ENCODE measurements at regions not wholly inside any gene's neighbourhood (a gene's known extent, or its start where the extent isn't known, plus 50 kb on each side); places are given as distances from the start of the nearest gene placed in this dataset.

- 81% methylated on average over 4 of the region's 4 CpGs for WGBS (ENCODE audit: low lambda C conversion rate)
- no peak overlapping the region for H3K9ac ChIP-seq
- H3K4me1 ChIP-seq (ENCODE audit: control insufficient read depth in 1 of 2, insufficient read depth in 2 of 2, low read depth in 1 of 2, low read length in 1 of 2): no peaks in the 10 kb centered on the region
- no peaks in the 10 kb centered on the region for H3K27me3 ChIP-seq (ENCODE audit: insufficient read depth)
- H3K27ac ChIP-seq (ENCODE audit: low read depth in 2 of 2, low read length in 1 of 2): no peak overlapping the region
- no peaks in the 10 kb centered on the region for H3K9me3 ChIP-seq
- DNase-seq: no peak
- no peaks in the 10 kb centered on the region for H4K20me1 ChIP-seq (ENCODE audit: insufficient read depth)
- ChIA-PET POLR2A (no interaction called here), CTCF (no interaction called here)
- H3K79me2 ChIP-seq (ENCODE audit: insufficient read depth): no peaks in the 10 kb centered on the region
- H3K36me3 ChIP-seq (replicated peaks in 1 of 2; ENCODE audit: control insufficient read depth in 1 of 2, insufficient read depth in 2 of 2, low read length in 1 of 2): no peaks in the 10 kb centered on the region
- H3F3A ChIP-seq (replicated peaks; ENCODE audit: insufficient read depth): no peaks in the 10 kb centered on the region
- no peak overlapping the region for H2AFZ ChIP-seq (ENCODE audit: low read depth)
- no peaks in the 10 kb centered on the region for H3K9me2 ChIP-seq
- no peak overlapping the region for H3K4me3 ChIP-seq (ENCODE audit: low read depth in 2 of 2, low read length in 1 of 2)
- no peak overlapping the region for H3K4me2 ChIP-seq
- TF ChIP-seq ELF1 (IDR thresholded peaks at IDR 0.05) (no peak), FOSL2 (IDR thresholded peaks at IDR 0.05; ENCODE audit: borderline replicate concordance, low read depth) (no peak), GATA2 (CRISPR knock-in tag; IDR thresholded peaks at IDR 0.05) (no peak), TEAD4 (IDR thresholded peaks at IDR 0.05; ENCODE audit: borderline replicate concordance, insufficient read depth) (no peak), FOXJ3 (CRISPR knock-in tag; IDR thresholded peaks at IDR 0.05) (no peak), FOXM1 (IDR thresholded peaks at IDR 0.05; ENCODE audit: low read depth) (no peak), TCF12 (IDR thresholded peaks at IDR 0.05) (no peak), RAD21 (IDR thresholded peaks at IDR 0.05; ENCODE audit: low read length) (no peak)
- TF ChIP-seq, protein P1, sequence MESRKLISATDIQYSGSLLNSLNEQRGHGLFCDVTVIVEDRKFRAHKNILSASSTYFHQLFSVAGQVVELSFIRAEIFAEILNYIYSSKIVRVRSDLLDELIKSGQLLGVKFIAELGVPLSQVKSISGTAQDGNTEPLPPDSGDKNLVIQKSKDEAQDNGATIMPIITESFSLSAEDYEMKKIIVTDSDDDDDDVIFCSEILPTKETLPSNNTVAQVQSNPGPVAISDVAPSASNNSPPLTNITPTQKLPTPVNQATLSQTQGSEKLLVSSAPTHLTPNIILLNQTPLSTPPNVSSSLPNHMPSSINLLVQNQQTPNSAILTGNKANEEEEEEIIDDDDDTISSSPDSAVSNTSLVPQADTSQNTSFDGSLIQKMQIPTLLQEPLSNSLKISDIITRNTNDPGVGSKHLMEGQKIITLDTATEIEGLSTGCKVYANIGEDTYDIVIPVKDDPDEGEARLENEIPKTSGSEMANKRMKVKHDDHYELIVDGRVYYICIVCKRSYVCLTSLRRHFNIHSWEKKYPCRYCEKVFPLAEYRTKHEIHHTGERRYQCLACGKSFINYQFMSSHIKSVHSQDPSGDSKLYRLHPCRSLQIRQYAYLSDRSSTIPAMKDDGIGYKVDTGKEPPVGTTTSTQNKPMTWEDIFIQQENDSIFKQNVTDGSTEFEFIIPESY (IDR thresholded peaks at IDR 0.05; ENCODE audit: borderline replicate concordance, low read depth): no peak
- TF ChIP-seq, protein P2, sequence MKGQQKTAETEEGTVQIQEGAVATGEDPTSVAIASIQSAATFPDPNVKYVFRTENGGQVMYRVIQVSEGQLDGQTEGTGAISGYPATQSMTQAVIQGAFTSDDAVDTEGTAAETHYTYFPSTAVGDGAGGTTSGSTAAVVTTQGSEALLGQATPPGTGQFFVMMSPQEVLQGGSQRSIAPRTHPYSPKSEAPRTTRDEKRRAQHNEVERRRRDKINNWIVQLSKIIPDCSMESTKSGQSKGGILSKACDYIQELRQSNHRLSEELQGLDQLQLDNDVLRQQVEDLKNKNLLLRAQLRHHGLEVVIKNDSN (IDR thresholded peaks at IDR 0.05; ENCODE audit: borderline replicate concordance, low read depth): no peak
These were observed 347.8 kb downstream of the MZT1 start for GRCh38 chr13:72379581-72379980.

- Histone ChIP-seq H3K79me2 (ENCODE audit: insufficient read depth) (no peaks in the 10 kb centered on the region), H3K9me2 (no peaks in the 10 kb centered on the region), H3K36me3 (replicated peaks in 1 of 2; ENCODE audit: control insufficient read depth in 1 of 2, insufficient read depth in 2 of 2, low read length in 1 of 2) (no peaks in the 10 kb centered on the region), H3K27me3 (ENCODE audit: insufficient read depth) (no peaks in the 10 kb centered on the region), H3K4me1 (ENCODE audit: control insufficient read depth in 1 of 2, insufficient read depth in 2 of 2, low read depth in 1 of 2, low read length in 1 of 2) (no peaks in the 10 kb centered on the region), H3K4me3 (ENCODE audit: low read depth in 2 of 2, low read length in 1 of 2) (no peak overlapping the region), H3K9me3 (no peaks in the 10 kb centered on the region), H3K4me2 (no peak overlapping the region), H3K27ac (ENCODE audit: low read depth in 2 of 2, low read length in 1 of 2) (no peak overlapping the region), H2AFZ (ENCODE audit: low read depth) (no peak overlapping the region), H3K9ac (no peak overlapping the region), H3F3A (replicated peaks; ENCODE audit: insufficient read depth) (no peaks in the 10 kb centered on the region), H4K20me1 (ENCODE audit: insufficient read depth) (no peaks in the 10 kb centered on the region)
- ChIA-PET POLR2A (no interaction called here), CTCF (no interaction called here)
- TF ChIP-seq CTCF (IDR thresholded peaks at IDR 0.05): no peak
- TF ChIP-seq TCF12 (IDR thresholded peaks at IDR 0.05): no peak
- TF ChIP-seq, protein P3, sequence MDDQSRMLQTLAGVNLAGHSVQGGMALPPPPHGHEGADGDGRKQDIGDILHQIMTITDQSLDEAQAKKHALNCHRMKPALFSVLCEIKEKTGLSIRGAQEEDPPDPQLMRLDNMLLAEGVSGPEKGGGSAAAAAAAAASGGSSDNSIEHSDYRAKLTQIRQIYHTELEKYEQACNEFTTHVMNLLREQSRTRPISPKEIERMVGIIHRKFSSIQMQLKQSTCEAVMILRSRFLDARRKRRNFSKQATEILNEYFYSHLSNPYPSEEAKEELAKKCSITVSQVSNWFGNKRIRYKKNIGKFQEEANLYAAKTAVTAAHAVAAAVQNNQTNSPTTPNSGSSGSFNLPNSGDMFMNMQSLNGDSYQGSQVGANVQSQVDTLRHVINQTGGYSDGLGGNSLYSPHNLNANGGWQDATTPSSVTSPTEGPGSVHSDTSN (IDR thresholded peaks at IDR 0.05): no peak
- TF ChIP-seq MAX (IDR thresholded peaks at IDR 0.05; ENCODE audit: low read depth): no peak
- no peak for TF ChIP-seq FOXJ3 (CRISPR knock-in tag; IDR thresholded peaks at IDR 0.05)
- TF ChIP-seq POLR2AphosphoS5 (IDR thresholded peaks at IDR 0.05; ENCODE audit: low read depth, low read length): no peak
- no peak for TF ChIP-seq IRF3 (IDR thresholded peaks at IDR 0.05; ENCODE audit: low read depth, low read length)
- TF ChIP-seq FOXM1 (IDR thresholded peaks at IDR 0.05; ENCODE audit: low read depth): no peak
- no peak for TF ChIP-seq TEAD4 (IDR thresholded peaks at IDR 0.05; ENCODE audit: borderline replicate concordance, insufficient read depth)
- TF ChIP-seq MEF2A (IDR thresholded peaks at IDR 0.05; ENCODE audit: borderline replicate concordance, low read depth): no peak
- no peak for TF ChIP-seq FOSL2 (IDR thresholded peaks at IDR 0.05; ENCODE audit: borderline replicate concordance, low read depth)
- TF ChIP-seq GATA2 (CRISPR knock-in tag; IDR thresholded peaks at IDR 0.05): no peak
- TF ChIP-seq RAD21 (IDR thresholded peaks at IDR 0.05; ENCODE audit: low read length): no peak
- TF ChIP-seq, protein P1 (IDR thresholded peaks at IDR 0.05; ENCODE audit: borderline replicate concordance, low read depth): no peak
- 24% methylated on average over 1 of the region's 1 CpG for WGBS (ENCODE audit: low lambda C conversion rate)
- no peak for DNase-seq
These were observed 359.4 kb downstream of the MZT1 start for GRCh38 chr13:72368031-72368430.

Measured in SK-N-SH (cell line).